Astrocyte (in vitro differentiated cells and primary cell): ENCODE measurements at regions not wholly inside any gene's neighbourhood (a gene's known extent, or its start where the extent isn't known, plus 50 kb on each side); places are given as distances from the start of the nearest gene placed in this dataset.

Experiments used
- DNase-seq: peaks from one replicate; pipeline ENCODE4 v3.0.0-alpha.2; 2010; ENCODE audit warnings: low read depth
- FAIRE-seq: peaks from 2 replicates; lab custom pipeline; 2011; peaks lifted over from hg19 to GRCh38; lab: Jason Lieb, UNC
- H2AFZ ChIP-seq: 2 replicates; pipeline ENCODE4 v1.6.0; 2012; ENCODE audit warnings: low read depth, low read length, inconsistent platforms
- H3K27ac ChIP-seq: 2 replicates; pipeline ENCODE4 v1.5.1; 2011; ENCODE audit warnings: low read depth, low read length, inconsistent platforms
- H3K27me3 ChIP-seq: 2 replicates; pipeline ENCODE4 v1.6.0; 2011; ENCODE audit warnings: low read length, inconsistent platforms; ENCODE audit not compliant: insufficient read depth
- H3K36me3 ChIP-seq: 2 replicates; pipeline ENCODE4 v1.5.1; 2011; ENCODE audit warnings: low read length, inconsistent platforms; ENCODE audit not compliant: insufficient read depth
- H3K4me1 ChIP-seq: 2 replicates; pipeline ENCODE4 v1.5.1; 2011; ENCODE audit warnings: low read length, inconsistent platforms; ENCODE audit not compliant: insufficient read depth
- H3K4me2 ChIP-seq: 2 replicates; pipeline ENCODE4 v1.6.0; 2012; ENCODE audit warnings: low read length, inconsistent platforms
- H3K4me3 ChIP-seq: 2 replicates; pipeline ENCODE4 v1.5.1; 2011; ENCODE audit warnings: low read depth, mild to moderate bottlenecking, low read length, inconsistent platforms; ENCODE audit not compliant: insufficient read depth
- H3K79me2 ChIP-seq: 2 replicates; pipeline ENCODE4 v1.6.0; 2012; ENCODE audit warnings: mild to moderate bottlenecking, low read length, inconsistent platforms; ENCODE audit not compliant: insufficient read depth
- H3K9ac ChIP-seq: 2 replicates; pipeline ENCODE4 v1.6.0; 2012; ENCODE audit warnings: mild to moderate bottlenecking, low read length, inconsistent platforms
- H3K9me3 ChIP-seq: 2 replicates; pipeline ENCODE4 v1.5.1; 2012; ENCODE audit warnings: low read depth, mild to moderate bottlenecking, low read length, inconsistent platforms; ENCODE audit not compliant: insufficient read depth
- H4K20me1 ChIP-seq: 2 replicates; pipeline ENCODE4 v1.6.0; 2012; ENCODE audit warnings: low read length, inconsistent platforms; ENCODE audit not compliant: insufficient read depth
- H3K27ac Mint-ChIP-seq: one replicate; pipeline ENCODE4 v1.8.0; 2021; ENCODE audit warnings: mild to moderate bottlenecking, mixed read lengths; ENCODE audit not compliant: unreplicated experiment
- H3K27me3 Mint-ChIP-seq: one replicate; pipeline ENCODE4 v1.8.0; 2021; ENCODE audit warnings: low read depth, mixed read lengths; ENCODE audit not compliant: unreplicated experiment
- H3K36me3 Mint-ChIP-seq: one replicate; pipeline ENCODE4 v1.8.0; 2021; ENCODE audit warnings: low read depth, mixed read lengths; ENCODE audit not compliant: unreplicated experiment
- H3K4me1 Mint-ChIP-seq: one replicate; pipeline ENCODE4 v1.8.0; 2021; ENCODE audit warnings: low read depth, mixed read lengths; ENCODE audit not compliant: unreplicated experiment
- H3K4me3 Mint-ChIP-seq: one replicate; pipeline ENCODE4 v1.8.0; 2021; ENCODE audit warnings: mild to moderate bottlenecking, moderate library complexity, mixed read lengths; ENCODE audit not compliant: unreplicated experiment
- H3K9me3 Mint-ChIP-seq: one replicate; pipeline ENCODE4 v1.8.0; 2021; ENCODE audit warnings: mild to moderate bottlenecking, mixed read lengths; ENCODE audit not compliant: unreplicated experiment
- EZH2 ChIP-seq: IDR thresholded peaks from 2 replicates; pipeline ENCODE4 v1.6.1; 2012; ENCODE audit warnings: mild to moderate bottlenecking, low read length, inconsistent platforms; ENCODE audit not compliant: insufficient read depth
- TF ChIP-seq, protein P1 (sequence below): IDR thresholded peaks from 2 replicates; pipeline ENCODE4 v1.5.1; 2011; ENCODE audit warnings: low read depth, mild to moderate bottlenecking, inconsistent platforms, low read length, moderate library complexity; ENCODE audit not compliant: insufficient read depth

DNA sequence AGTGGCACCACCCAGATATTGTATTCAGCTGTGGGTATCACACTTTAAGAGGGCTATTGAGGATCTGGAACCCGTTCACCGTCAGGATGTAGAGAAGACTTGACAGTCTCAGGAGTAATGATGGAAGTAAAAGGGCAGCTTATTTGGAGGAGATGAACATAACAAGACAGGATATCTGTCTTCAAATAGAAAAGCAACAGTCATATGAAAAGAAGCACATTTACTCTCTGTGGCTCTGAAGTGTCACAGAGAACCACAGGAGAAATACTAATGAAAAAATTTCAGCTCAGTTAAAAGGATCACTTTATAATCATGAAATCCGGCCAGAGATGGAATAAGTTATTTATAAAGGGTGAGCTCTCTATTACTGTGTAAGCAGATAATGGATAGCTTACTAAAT lies 200.8 kb downstream of the FAM76B start:
- H3K36me3 ChIP-seq: no peaks in the 10 kb centered on the region
- Mint-ChIP-seq H3K4me3 (no peak overlapping the region), H3K27me3 (peaks cover 2% of the 10 kb centered on the region), H3K36me3 (no peaks in the 10 kb centered on the region), H3K27ac (no peak overlapping the region), H3K4me1 (peaks cover 21% of the 10 kb centered on the region), H3K9me3 (peaks cover 3% of the 10 kb centered on the region)
- H3K9ac ChIP-seq: no peak overlapping the region
- no peaks in the 10 kb centered on the region for H3K9me3 ChIP-seq
- FAIRE-seq (no peak), DNase-seq (no peak)
- H3K79me2 ChIP-seq: no peaks in the 10 kb centered on the region
- H4K20me1 ChIP-seq: no peaks in the 10 kb centered on the region
- peaks cover 13% of the 10 kb centered on the region for H3K4me1 ChIP-seq
- H3K4me2 ChIP-seq: no peak overlapping the region
- H3K27ac ChIP-seq: no peak overlapping the region
- no peaks in the 10 kb centered on the region for H3K27me3 ChIP-seq
- H2AFZ ChIP-seq: no peak overlapping the region
- H3K4me3 ChIP-seq: no peak overlapping the region
- TF ChIP-seq, protein P1, sequence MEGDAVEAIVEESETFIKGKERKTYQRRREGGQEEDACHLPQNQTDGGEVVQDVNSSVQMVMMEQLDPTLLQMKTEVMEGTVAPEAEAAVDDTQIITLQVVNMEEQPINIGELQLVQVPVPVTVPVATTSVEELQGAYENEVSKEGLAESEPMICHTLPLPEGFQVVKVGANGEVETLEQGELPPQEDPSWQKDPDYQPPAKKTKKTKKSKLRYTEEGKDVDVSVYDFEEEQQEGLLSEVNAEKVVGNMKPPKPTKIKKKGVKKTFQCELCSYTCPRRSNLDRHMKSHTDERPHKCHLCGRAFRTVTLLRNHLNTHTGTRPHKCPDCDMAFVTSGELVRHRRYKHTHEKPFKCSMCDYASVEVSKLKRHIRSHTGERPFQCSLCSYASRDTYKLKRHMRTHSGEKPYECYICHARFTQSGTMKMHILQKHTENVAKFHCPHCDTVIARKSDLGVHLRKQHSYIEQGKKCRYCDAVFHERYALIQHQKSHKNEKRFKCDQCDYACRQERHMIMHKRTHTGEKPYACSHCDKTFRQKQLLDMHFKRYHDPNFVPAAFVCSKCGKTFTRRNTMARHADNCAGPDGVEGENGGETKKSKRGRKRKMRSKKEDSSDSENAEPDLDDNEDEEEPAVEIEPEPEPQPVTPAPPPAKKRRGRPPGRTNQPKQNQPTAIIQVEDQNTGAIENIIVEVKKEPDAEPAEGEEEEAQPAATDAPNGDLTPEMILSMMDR: no peak

DNA sequence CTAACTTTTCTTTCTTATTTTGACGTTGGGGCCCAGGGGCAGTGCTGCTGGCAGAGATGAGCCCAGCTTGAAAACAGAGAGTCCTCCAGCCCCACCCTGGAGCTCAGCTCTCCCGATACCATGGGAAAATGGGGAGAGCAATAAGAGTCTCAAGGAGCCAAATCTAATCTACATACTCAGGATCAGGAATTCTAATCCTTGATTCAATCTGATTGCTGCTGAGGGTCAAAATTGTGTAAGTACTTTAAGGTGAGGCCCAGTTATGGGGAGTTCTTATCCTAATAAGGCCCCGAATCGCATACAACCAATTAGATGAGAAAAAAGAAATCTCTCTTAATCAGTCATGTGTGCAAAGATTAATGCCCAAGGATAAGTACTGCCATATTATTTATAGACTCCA lies 202.9 kb downstream of the FAM76B start:
- H3K9me3 ChIP-seq: no peaks in the 10 kb centered on the region
- Mint-ChIP-seq H3K4me3 (no peak overlapping the region), H3K36me3 (no peaks in the 10 kb centered on the region), H3K4me1 (peaks cover 15% of the 10 kb centered on the region), H3K27ac (peak overlapping the region; percentile 83), H3K9me3 (peaks cover 3% of the 10 kb centered on the region), H3K27me3 (no peaks in the 10 kb centered on the region)
- no peak overlapping the region for H3K9ac ChIP-seq
- H4K20me1 ChIP-seq: no peaks in the 10 kb centered on the region
- no peaks in the 10 kb centered on the region for H3K36me3 ChIP-seq
- H3K79me2 ChIP-seq: no peaks in the 10 kb centered on the region
- peaks cover 13% of the 10 kb centered on the region for H3K4me1 ChIP-seq
- H2AFZ ChIP-seq: no peak overlapping the region
- no peak overlapping the region for H3K27ac ChIP-seq
- H3K27me3 ChIP-seq: no peaks in the 10 kb centered on the region
- H3K4me2 ChIP-seq: no peak overlapping the region
- DNase-seq (no peak), FAIRE-seq (no peak)
- H3K4me3 ChIP-seq: no peak overlapping the region
- no peak for TF ChIP-seq EZH2
- TF ChIP-seq, protein P1: no peak

DNA sequence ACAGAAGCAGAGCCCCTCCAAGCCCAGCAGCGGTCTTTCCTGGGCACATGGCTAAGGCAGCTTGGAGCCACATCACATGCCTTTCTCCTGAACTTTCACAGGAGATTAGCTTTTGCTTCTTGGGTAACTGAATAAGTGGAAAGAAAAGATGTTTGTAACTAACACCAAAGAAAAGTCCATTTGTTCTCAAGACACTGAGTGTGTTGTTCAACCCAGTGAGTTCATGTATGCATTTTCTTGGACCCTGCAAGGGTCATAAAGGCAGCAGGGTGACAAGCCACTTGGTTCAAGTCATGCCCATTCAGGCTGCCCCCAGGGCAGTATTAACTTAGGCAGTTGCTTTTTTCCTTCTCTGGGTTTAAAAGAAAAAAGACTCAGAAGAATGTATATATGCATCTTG lies 203.4 kb downstream of the FAM76B start:
- Histone ChIP-seq H3K36me3 (no peaks in the 10 kb centered on the region), H3K9ac (no peak overlapping the region), H3K9me3 (no peaks in the 10 kb centered on the region), H3K4me1 (peaks cover 13% of the 10 kb centered on the region), H4K20me1 (no peaks in the 10 kb centered on the region), H3K27ac (peak overlapping the region; percentile 24), H3K27me3 (no peaks in the 10 kb centered on the region), H3K79me2 (no peaks in the 10 kb centered on the region), H3K4me3 (no peak overlapping the region), H2AFZ (no peak overlapping the region), H3K4me2 (no peak overlapping the region)
- FAIRE-seq (peak; percentile 55), DNase-seq (no peak)
- Mint-ChIP-seq H3K36me3 (no peaks in the 10 kb centered on the region), H3K4me3 (no peak overlapping the region), H3K27me3 (no peaks in the 10 kb centered on the region), H3K27ac (peak overlapping the region; percentile 83), H3K4me1 (peaks cover 15% of the 10 kb centered on the region), H3K9me3 (peaks cover 3% of the 10 kb centered on the region)
- TF ChIP-seq EZH2: no peak
- TF ChIP-seq, protein P1: no peak
